ENCODE measurements at regions not wholly inside any gene's neighbourhood (a gene's known extent, or its start where the extent isn't known, plus 50 kb on each side); places are given as distances from the start of the nearest gene placed in this dataset.
A peak's percentile ranks its signal among the peaks of the same experiment; 100 is the strongest.
"Not testable (repeated sequence)": the region's sequence is repeated elsewhere in the genome, so short reads cannot be mapped to it uniquely, and the experiment has no call there.

- no peak overlapping the region for H3K27ac ChIP-seq
- no peak for TF ChIP-seq ZFX (IDR thresholded peaks at IDR 0.05)
- TF ChIP-seq CTCF (conservative IDR thresholded peaks at IDR 0.05): no peak
Measured at GRCh38 chr2:210994104-210994503, 437.7 kb downstream of the CPS1 start.

- no peak overlapping the region for H3K27ac ChIP-seq
- no peak for TF ChIP-seq ZFX (IDR thresholded peaks at IDR 0.05)
- no peak for TF ChIP-seq CTCF (conservative IDR thresholded peaks at IDR 0.05)
Measured at GRCh38 chr2:210997373-210997772, 441.0 kb downstream of the CPS1 start.

GRCh38 chr2:210998334-210998733 is 441.9 kb downstream of the CPS1 start:
- no peak overlapping the region for H3K27ac ChIP-seq
- no peak for TF ChIP-seq ZFX (IDR thresholded peaks at IDR 0.05)

GRCh38 chr2:211014376-211014775 is 458.0 kb downstream of the CPS1 start:
- TF ChIP-seq CTCF (conservative IDR thresholded peaks at IDR 0.05): no peak
- no peak for TF ChIP-seq ZFX (IDR thresholded peaks at IDR 0.05)
- no peak overlapping the region for H3K27ac ChIP-seq

GRCh38 chr2:211014906-211015305 is 458.5 kb downstream of the CPS1 start:
- no peak for TF ChIP-seq CTCF (conservative IDR thresholded peaks at IDR 0.05)
- TF ChIP-seq ZFX (IDR thresholded peaks at IDR 0.05): no peak
- H3K27ac ChIP-seq: no peak overlapping the region

GRCh38 chr2:211025089-211025488 is 468.7 kb downstream of the CPS1 start:
- H3K27ac ChIP-seq: not testable (repeated sequence)

- TF ChIP-seq ZFX (IDR thresholded peaks at IDR 0.05) (no peak), CTCF (conservative IDR thresholded peaks at IDR 0.05) (no peak)
- no peak overlapping the region for H3K27ac ChIP-seq
Measured at GRCh38 chr2:211026109-211026508, 469.7 kb downstream of the CPS1 start.

GRCh38 chr2:211027976-211028375 is 471.6 kb downstream of the CPS1 start:
- TF ChIP-seq ZFX (IDR thresholded peaks at IDR 0.05) (no peak), CTCF (conservative IDR thresholded peaks at IDR 0.05) (no peak)
- H3K27ac ChIP-seq: no peak overlapping the region

GRCh38 chr2:211033765-211034164 is 477.4 kb downstream of the CPS1 start:
- peak; percentile 51 for TF ChIP-seq CTCF (conservative IDR thresholded peaks at IDR 0.05)
- no peak for TF ChIP-seq ZFX (IDR thresholded peaks at IDR 0.05)
- no peak overlapping the region for H3K27ac ChIP-seq
